GM19240 (cell line): ENCODE measurements at regions not wholly inside any gene's neighbourhood (a gene's known extent, or its start where the extent isn't known, plus 50 kb on each side); places are given as distances from the start of the nearest gene placed in this dataset.
"Not testable (repeated sequence)": the region's sequence is repeated elsewhere in the genome, so short reads cannot be mapped to it uniquely, and the experiment has no call there.

Experiments
- DNase-seq: peaks from one replicate; pipeline ENCODE4 v3.0.0; 2011; ENCODE audit warnings: low spot score; ENCODE audit not compliant: insufficient read length

DNA sequence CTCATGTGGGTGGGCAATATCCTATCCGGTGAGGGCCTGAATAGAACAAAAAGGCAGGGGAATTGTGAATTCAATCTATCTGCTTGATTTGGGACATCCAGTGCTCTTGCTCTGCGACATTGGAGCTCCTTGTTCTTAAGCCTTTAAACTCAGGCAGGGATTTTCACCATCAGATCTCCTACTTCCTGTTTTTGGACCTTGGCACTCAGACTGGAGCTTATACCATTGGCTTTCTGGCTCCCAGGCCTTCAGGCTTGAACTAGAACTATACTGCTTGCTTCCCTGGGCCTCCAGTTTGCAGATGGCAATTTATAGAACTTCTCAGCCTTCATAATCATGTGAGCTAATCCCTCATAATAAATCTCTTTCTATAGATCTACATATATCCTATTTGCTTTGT lies 134.3 kb upstream of the CLINT1 start:
- DNase-seq: no peak

DNA sequence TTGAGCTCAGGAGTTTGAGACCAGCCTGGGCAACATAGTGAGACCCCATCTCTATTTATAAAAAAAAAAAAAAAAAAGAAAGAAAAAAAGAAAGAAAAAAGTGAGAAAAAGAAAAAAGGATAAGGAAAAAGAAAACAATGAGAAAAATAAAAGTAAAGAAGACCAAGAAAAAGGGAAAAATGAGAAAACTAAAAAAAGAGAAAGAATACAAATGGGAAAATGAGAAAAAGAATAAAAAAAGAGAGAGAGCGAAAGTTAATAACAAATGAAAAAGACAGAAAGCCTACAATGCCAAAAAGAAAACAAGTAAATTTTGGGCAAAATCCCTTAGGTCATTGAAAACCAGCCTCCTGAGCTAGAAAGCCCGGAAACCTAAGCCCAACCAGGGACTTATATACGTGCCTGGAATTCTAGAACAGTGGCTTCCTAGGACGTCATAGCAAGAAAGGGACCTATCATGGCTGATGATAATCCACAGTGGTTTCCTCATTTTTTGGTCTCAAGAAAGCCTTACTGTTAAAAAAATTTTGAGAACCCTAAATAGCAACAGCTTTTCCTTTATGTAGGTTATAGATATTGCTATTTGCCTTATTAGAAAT lies 131.7 kb upstream of the CLINT1 start:
- DNase-seq: no peak

DNA sequence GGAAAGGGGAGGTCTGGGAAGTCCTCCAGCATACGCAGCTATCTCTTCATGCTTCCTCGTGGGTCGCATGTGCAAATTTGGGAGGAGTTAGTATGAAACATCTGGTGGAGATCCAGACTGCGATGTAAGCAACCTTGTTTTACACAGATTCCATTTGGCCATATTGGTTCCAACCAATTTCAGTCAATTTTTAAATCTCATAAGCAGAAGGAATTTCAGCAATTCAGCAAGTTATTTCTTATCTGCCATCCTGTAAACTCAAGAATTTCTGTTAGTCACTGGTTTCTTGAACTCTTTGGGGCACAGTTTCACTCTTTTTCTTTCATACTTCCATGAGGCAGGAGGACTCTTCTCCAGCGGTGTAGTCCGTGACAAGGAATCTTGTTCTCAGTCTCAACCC lies 130.4 kb upstream of the CLINT1 start:
- DNase-seq: no peak

DNA sequence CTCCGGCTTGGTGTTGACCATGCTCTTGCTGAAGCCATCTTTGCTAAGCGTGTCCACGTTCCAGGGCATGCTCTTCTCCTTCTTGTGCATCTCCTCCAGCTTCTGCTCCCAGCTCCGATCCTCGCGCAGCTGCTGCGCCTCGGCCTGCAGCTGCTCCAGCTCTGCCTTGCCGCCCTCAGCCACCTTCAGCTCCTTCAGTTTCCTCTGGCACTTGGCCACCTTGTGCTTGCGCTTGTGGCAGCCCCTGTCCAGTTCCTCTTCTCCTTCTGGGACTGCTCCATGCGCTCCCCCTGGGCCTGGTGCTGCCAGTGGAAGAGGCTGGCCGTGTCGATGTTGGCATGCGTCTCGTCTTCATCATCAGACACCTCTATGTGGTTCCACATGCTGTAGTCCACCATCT lies 128.3 kb upstream of the CLINT1 start:
- DNase-seq: no peak

DNA sequence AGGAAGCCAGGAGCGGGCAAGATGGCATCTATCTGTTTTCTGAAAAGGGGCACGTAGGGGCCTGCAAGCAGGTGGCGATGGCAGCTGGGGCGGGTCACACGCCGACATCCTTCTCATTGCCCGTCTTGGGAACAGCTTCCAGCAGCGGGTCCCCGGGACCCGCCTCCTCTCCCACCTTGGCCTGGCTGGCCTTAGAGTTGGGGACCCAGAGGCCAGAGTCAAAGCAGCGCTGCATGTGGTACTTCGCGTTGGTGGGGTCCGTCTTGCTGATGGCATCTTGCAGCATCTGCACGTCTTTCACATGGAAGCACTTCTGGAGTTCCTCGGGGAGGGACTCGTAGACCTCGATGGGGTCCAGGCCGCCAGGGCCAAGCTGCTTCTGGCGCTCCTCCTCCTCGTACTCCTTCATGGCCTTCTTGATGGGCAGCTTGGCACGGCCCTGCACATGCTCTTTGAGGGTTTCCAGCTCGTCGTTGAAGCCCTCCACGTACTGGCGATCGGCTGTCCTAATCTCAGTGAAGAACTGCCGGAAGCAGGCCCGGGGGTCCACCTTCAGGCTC lies 127.6 kb upstream of the CLINT1 start:
- no peak for DNase-seq

DNA sequence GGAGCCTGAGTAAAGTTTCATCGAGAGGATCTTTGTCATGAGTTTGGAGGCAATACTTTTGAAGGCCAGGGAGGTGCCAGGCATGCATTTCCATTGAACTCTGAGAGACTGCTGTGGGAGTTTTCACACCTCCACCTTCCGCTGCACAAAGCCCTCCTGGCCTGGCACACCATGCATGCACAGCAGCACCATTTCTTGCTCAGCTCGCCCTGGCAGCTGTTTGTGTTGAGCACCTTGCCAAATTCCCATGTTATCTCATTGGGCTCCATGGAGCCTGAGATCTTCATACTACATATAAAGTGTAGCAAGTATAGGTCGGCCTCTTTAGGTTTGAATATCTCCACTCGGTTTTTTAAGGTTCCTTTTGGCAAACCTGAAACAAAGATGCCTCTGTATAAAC lies 125.7 kb upstream of the CLINT1 start:
- no peak for DNase-seq

DNA sequence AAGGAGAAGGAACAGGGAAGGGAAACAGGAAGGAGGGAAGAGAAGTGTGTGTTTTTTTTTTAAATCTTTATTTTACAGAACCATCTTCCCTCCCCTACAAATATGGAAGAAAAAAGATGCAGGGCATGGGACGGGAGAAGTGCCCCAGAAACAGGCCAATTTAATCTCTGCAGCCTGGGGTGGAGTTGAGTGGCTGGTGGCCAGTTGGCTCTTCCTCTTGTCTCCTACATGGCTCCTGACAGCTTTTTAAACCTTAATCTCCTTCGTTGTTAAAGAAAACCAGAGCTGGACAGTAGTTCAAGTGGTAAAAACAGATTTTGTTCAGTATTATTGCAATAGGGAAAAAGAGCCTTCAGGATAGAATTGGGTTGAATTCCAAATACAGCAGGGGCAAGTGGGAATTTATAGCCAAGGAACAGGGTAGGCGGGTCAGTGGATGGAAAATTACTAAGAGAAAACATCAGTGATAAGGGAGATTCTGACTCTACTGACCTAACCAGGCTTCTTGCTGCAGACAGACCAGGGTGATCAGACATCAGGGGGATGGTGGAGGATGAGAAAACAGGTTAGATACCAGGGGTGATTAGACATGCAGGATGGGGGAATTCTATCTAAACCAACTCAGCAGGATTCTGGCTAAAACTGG lies 125.1 kb upstream of the CLINT1 start:
- no peak for DNase-seq

DNA sequence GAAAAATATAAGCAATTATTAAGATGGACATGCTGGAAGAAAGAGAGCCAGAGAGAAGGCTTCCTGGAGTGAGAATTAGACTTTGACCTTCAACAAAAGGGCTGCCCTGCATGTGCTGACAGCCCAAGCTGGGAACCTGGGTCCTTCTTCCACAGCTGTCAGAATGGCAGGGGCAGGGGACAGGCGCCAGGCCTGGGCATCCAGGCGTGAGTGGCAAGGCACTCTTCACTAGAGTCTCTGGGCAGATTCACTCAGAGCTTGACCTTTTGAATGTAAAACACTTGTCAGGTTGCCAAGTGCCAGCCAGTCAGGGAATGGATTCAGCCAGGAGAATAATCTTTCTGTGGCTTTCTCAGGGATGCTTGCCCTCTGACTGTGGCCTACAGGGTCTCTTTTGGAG lies 119.1 kb upstream of the CLINT1 start:
- DNase-seq: no peak

GRCh38 chr5:157976429-157976828 lies 117.5 kb upstream of the CLINT1 start:
- DNase-seq: no peak

GRCh38 chr5:157972579-157972978 lies 113.6 kb upstream of the CLINT1 start:
- no peak for DNase-seq

- no peak for DNase-seq
Observed at GRCh38 chr5:157971571-157972216, 112.7 kb upstream of the CLINT1 start.

DNA sequence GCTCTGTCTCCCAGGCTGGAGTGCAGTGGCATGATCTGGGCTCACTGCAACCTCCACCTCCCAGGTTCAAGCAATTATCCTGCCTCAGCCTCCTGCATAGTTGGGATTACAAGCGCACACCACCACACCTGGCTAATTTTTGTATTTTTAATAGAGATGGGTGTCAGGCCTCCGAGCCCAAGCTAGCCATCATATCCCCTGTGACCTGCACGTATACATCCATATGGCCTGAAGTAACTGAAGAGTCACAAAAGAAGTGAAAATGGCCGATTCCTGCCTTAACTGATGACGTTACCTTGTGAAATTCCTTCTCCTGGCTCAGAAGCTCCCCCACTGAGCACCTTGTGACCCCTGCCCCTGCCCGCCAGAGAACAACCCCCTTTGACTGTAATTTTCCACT lies 109.6 kb upstream of the CLINT1 start:
- not testable (repeated sequence) for DNase-seq

DNA sequence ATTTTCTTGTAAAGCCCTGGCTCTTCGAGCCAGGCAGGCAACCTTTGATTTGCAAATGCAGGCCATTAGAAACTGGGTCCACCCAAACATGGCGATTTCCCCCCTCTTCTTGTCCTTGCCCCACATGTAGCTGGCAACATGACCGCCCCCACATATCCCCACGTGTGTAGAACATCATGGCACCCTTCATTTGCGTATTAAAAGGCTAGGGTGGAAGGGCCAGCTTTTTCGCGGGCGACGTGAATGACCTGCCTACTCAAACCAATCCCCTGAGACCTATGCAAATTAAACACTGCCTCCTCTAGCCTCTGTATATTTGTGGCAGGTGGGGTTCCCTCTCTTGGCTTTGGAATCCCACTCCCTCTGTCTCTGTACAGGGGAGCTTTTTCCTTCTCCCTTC lies 107.0 kb upstream of the CLINT1 start:
- DNase-seq: no peak

- DNase-seq: no peak
Observed at GRCh38 chr5:157965040-157965678, 106.2 kb upstream of the CLINT1 start.

DNA sequence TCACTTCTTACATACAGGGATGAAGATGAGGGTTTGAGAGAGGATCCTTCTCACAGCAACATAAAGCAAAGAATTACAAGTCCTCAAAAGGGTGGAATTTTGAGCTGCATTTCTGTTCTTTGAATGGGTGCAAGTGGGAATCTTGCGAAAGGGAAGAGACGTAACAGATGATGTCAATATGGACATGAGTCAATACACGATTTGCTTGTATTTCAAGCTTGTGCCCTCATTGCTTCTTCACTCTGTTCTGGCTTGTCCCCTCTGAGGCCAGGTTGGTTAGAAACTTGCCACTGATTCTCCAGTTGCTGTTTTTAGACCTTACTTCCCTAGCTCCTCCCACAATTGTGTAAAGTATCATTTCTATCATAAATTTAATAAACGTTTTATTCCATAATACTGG lies 104.8 kb upstream of the CLINT1 start:
- DNase-seq: no peak

DNA sequence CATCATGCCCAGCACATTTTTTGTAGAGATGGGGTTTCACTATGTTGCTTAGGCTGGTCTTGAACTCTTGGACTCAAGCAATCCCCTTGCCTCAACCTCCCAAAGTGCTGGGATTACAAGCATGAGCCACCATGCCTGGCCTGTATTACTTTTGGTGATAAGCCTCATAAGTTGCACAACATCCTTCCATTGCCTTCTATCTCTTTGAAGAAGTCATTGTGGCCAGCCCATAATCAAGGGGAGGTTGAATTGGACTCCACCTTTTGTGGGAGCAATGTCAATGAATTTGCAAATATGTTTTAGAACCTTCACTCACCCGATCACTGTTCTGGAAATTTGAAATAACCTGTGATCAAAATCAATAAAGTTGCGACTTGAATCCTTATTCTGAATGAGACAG lies 104.3 kb upstream of the CLINT1 start:
- DNase-seq: no peak

GRCh38 chr5:157962686-157963085 lies 103.7 kb upstream of the CLINT1 start:
- DNase-seq: not testable (repeated sequence)

DNA sequence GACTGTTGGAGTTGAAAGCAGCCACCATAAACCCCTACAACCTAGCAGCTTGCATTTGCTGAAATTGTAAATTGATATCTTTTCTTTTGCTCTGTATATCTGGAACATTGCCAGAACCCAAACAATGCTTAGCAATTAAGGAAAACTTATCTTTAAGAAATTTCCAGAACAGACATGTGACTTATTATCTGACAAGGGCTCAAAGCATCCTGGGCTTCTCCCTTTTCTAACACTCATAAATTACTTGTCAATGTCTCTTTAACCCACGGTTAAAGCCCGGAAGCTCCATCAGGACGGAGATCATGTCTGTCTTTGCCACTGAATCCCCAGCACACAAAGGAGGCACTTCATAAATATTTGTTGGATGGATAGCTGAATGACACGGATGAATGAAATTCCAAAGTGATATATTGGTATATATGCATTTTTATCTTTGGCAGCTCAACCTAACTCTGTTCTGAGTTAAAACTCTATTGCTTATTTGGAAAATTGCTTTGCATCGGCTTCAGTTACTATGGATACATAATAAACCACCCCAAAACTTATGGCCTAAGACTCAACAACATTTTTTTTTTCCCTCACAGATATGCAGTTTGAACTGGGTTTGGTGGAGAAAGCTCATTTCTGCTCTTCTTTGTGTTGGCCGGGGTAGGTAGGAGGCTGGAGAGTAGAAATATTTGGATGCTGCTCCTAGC lies 103.1 kb upstream of the CLINT1 start:
- no peak for DNase-seq

DNA sequence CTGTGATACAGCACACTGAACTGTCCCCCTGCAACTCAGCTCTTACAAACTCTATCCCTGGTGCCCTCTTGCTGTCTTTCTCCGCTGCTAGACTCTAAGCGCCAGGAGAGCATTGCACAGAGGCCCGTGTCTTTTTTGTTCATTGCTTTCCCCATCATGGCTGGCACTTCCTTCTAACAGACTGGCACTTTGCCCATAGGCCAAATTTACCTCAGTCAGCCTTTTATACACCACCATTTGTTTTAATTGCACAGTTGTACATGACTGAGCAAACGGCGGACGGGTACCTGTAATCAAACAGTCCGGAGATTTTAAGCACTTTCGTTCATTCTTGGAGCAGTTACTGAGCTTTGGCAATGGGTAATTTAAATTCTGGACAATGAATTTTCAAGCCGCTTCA lies 102.2 kb upstream of the CLINT1 start:
- no peak for DNase-seq

DNA sequence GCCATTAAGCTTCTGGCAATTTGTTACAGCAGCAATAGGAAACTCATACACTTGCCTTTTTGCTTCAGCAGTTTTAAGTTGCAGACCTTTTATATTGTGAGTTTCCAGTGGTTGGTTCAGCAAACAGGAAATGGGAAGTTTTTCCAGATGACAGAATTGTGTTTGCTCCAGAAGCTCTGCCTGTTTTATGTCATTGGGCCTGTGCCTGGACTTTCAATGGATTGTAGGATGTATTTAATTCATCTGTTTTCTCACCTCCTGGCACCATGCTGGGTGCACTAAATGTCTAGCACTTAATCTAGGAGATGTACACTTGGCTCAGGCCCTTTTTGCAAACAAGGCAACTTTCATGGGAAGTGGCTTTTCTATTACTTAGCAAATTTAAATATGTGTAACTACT lies 100.4 kb upstream of the CLINT1 start:
- DNase-seq: no peak

DNA sequence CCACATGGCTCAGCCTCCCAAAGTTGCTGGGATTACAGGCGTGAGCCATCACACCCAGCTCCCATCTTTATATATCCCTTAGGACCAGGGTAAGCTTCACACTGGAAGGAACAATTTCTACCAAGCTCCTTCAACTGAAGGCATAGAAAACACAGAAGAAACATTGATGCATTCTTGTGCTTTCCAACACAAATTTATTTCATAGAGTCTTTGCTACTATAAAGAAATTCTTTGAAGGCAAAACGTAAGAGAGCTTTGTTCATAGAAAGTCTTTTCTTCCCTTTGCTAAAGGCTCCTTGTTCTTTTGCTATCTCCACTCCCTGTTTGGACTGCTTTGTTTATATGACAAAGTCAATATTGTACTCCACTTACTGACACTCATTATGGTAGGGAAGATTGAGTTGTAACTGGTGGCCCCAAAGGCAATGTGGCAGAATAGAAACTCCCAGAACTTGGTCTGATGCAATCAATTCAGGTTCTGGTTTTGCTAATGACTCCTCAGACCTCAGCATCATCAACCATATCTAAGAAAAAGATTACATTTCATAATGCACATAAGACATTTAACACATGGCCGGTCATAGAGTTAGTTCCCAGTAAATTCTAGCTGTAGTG lies 97.4 kb upstream of the CLINT1 start:
- no peak for DNase-seq
